ENCODE measurements at regions not wholly inside any gene's neighbourhood (a gene's known extent, or its start where the extent isn't known, plus 50 kb on each side); places are given as distances from the start of the nearest gene placed in this dataset.
"Not testable (repeated sequence)": the region's sequence is repeated elsewhere in the genome, so short reads cannot be mapped to it uniquely, and the experiment has no call there.

DNA sequence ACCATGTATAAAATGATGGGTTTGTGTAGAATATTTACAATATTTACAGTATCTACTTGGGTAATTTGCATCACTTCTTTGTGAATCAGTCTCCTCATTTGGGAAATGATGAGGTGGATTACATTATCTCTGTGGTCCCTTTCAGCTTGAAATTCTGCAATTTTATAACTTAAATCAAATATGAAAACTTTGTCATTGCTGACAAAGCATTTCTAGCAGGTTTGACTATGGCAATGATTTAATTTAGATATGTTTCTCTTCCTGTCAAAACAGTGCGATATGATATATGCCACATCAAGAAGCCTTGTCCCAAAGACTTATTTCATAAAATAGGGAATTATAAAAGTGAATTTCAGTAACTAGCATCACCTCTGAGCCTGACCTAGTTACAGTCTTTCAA is 315.8 kb upstream of the MEIS2 start:
- no peak for DNase-seq (ENCODE audit: low read depth)

DNA sequence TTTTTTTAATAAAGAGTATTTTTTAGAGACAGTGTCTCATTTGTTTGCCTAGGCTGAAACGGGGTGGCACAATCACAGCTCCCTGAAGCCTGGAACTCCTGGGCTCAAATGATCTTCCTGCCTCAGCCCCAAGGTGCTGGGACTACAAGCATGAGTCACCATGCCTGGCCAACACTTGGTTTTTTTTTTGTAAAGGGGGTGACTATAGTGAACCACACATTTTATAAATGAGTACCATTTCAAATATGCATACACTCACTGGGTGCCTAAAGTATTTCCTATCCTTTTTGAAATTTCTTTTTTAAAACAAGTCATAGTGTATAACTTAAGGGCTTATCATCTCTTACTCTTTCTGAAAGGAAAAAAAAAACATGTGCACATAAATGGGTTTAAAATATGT is 325.2 kb upstream of the MEIS2 start:
- DNase-seq (ENCODE audit: low read depth): peak; percentile 76

DNA sequence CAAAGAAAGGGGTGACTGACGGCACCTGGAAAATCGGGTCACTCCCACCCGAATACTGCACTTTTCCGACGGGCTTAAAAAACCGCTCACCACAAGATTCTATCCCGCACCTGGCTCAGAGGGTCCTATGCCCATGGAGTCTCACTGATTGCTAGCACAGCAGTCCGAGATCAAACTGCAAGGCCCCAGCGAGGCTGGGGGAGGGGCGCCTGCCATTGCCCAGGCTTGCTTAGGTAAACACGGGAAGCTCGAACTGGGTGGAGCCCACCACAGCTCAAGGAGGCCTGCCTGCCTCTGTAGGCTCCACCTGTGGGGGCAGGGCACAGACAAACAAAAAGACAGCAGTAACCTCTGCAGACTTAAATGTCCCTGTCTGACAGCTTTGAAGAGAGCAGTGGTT is 327.0 kb upstream of the MEIS2 start:
- not testable (repeated sequence) for DNase-seq (ENCODE audit: low read depth)

DNA sequence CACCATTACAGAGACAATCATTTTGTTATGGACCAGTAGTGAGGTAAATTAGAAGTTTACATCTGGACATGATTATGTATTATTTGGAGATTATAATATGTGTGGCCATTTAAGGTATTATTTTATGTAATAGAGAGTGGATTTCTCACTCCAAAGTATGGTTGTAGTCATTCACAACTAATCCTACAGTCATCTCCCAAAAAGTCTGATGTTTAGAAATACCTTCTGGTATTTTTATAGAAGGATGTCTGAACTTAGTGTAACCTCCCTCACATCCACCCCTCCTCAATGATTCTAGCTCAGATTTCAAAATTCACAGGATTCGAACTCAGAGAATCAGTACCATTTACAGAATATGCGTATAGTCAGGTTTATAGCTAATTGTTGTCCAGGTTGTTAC is 346.6 kb upstream of the MEIS2 start:
- DNase-seq (ENCODE audit: low read depth): no peak

DNA sequence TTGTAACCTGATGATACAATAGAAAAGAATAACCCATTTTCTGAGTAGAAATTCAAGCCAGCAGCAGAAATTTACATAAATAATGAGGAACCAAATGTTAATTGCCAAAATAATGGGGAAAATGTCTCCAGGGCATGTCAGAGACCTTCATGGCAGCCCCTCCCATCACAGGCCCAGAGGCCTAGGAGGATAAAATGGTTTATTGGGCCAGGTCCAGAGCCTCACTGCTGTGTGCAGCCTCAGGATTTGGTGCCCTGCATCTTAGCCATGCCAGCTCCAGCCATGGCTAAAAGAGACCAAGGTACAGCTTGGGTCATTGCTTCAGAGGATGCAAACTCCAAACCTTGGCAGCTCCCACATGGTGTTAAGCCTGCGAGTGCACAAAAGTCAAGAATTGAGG is 352.1 kb upstream of the MEIS2 start:
- no peak for DNase-seq (ENCODE audit: low read depth)

DNA sequence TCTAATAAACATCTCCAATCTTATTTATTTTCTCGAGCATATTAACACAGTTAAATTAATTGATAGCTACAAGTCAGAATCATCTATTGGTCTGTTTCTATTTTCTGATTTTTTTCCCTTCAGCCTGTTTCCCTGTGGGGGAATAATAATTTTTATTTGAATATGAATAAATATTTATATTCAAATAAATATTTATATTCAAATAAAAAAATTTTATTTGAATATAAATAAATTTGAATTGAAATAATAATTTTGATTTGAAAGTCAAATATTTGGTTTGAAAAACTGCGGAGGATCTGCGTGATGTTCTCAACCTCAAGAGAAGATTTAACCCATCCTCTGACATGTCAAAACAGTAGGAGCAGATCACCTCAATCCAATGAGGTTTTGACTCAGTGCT is 380.1 kb upstream of the MEIS2 start:
- DNase-seq (ENCODE audit: low read depth): no peak

DNA sequence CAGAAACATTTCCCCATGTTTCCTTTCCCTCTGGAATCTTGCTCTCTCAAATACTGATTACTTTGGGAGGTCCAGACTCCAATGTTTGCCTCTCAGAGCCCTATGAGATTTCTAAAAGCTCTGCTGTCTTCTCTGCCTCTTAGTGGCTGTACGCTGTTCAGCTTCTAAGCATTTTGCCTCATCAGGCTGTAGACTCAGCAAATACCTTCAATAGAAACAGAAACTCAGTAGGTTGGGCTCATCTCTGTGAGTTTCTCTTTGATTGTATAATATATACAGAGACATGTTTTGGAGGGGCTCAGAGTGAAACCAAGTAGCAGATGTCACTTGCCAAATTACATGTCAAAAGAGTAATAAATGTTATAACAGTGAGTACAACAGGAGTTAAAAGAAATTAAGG is 380.8 kb upstream of the MEIS2 start:
- DNase-seq (ENCODE audit: low read depth): no peak

DNA sequence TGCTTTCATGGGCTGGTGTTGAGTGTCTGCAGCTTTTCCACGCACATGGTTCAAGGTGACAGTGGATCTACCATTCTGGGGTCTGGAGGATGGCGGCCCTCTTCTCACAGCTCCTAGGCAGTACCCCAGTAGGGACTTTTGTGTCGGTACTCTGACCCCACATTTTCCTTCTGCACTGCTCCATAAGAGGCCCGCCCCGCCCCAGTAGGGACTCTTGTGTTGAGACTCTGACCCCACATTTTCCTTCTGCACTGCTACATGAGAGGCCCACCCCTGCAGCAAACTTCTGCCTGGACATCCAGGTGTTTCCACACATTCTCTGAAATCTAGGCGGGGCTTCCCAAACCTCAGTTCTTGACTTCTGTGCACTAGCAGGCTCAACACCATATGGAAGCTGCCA is 383.4 kb upstream of the MEIS2 start:
- DNase-seq (ENCODE audit: low read depth): no peak

DNA sequence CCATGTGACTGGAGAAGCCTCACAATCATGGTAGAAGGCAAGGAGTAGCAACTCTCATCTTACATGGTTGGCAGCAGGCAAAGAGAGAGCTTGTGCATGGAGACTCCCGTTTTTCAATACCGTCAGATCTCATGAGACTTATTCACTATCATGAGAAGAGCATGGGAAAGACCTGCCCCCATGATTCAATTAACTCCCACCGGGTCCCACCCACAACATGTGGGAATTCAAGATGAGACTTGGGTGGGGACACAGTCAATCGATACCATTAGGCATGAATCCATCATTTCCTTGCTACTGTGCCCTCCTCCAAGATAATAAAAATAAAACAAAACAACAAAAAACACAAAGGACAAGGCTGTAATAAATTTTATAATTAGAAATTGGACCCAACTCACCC is 384.7 kb upstream of the MEIS2 start:
- no peak for DNase-seq (ENCODE audit: low read depth)

GRCh38 chr15:37490707-37491106 is 390.4 kb upstream of the MEIS2 start:
- DNase-seq (ENCODE audit: low read depth): no peak

DNA sequence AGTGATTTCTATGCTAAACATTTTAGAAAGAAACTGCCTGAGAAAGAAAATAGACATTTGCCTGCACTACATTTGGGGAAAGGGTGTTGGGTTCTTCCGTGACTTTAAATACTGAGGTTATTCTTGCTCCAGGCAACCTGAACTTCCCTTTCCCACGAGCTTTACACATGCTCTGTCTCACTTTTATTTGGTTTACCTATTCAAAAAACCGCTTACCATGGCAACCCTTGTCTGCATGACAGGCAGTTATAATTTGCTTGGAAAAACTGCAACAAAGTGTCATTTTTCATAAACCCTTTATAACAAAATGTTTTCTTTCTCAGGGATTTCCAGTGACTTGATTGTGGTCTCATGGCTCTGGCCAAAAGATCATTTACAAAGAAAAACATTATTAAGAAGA is 416.3 kb upstream of the MEIS2 start:
- no peak for DNase-seq (ENCODE audit: low read depth)

GRCh38 chr15:37517191-37517895 is 417.0 kb upstream of the MEIS2 start:
- no peak for DNase-seq (ENCODE audit: low read depth)

- DNase-seq (ENCODE audit: low read depth): no peak
These were observed 416.0 kb upstream of the TMCO5A start for GRCh38 chr15:37518436-37518835.

DNA sequence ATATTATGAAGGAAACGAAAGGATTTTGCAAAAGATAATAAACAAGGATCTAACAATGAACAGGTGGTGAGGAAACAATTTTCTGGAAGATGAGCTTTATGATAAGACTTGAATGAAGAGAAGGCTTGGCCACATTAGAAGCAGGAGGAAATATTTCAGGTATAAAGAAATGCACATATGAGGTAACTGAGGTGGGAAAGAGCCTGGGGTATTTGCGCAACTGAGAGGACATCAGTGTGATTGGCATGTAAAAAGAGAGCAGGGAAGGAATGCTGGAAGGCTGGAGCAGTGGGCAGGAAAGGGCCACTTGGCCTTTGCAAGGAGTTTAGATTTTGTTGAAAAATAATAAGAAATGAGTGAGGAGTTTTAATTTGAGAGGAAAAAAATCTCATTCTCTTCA is 414.4 kb upstream of the TMCO5A start:
- no peak for DNase-seq (ENCODE audit: low read depth)

DNA sequence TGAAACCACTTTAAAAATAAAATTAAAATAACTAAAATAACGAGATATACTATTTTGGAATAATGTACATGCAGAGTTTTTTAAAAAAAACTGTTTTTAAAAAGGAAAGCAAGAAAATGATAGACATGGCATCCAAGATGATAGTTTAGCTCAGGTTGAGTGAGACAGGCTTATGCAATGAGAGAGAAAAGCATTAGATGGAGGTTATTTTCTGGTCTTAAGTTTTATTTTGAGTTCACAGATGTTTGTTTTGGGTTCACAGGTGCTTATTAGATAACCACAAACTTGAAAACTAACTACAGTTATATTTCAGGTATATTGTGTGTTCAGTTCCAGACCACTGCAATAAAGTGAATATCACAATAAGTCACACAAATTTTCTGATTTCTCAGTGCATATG is 413.6 kb upstream of the TMCO5A start:
- DNase-seq (ENCODE audit: low read depth): no peak

GRCh38 chr15:37524601-37525000 is 409.8 kb upstream of the TMCO5A start:
- no peak for DNase-seq (ENCODE audit: low read depth)

DNA sequence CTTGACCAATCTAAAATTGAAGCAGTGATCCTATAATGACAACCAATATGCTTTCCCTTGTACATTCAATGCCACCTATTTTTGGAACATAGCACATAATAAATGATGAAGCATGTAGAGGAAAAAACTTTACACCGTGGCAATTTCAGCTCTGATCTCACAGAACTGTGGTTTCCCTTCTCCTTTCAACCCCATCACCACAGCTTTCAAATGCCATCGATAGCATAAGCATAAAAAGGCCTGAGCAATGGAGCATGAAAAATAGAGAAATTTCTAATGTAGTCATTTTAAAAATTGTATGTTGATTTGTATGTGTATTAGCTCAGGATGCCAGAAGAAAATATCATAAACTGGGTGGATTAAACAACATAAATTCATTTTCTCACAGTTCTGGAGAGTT is 406.0 kb upstream of the TMCO5A start:
- DNase-seq (ENCODE audit: low read depth): no peak

DNA sequence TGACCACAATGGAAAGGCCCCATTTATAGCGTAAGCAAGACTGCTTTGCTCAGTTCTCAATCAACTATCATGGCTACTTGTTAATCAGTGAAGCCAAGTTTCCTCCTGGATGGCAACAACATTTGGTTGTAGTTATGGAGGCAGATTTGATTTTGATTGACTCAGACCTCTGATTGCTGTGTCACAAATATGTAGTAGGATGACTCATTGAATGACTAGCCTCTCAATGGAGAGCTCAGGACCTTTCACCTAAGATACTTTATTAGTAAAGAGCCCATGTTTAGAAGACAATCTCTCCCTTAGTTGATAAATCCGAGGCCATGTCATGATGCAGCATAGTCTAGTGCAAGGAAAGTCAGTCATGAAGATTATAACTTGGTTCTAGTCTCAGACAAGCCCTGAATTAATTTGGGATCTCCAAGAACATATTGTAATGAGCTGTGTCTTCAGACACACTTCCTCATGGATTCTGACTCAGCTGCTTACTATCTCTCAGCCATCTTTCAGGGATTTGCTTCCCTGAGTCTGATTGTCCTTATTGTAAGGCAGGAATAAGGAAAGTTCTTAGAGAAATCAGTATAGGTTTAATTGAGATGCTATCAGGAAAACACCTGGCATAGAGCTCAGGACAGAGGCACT is 397.4 kb upstream of the TMCO5A start:
- DNase-seq (ENCODE audit: low read depth): peak; percentile 91

GRCh38 chr15:37537802-37538201 is 396.6 kb upstream of the TMCO5A start:
- peak; percentile 11 for DNase-seq (ENCODE audit: low read depth)

- DNase-seq (ENCODE audit: low read depth): no peak
These were observed 386.3 kb upstream of the TMCO5A start for GRCh38 chr15:37548116-37548515.

GRCh38 chr15:37550360-37551024 is 383.9 kb upstream of the TMCO5A start:
- no peak for DNase-seq (ENCODE audit: low read depth)

GRCh38 chr15:37572401-37572800 is 362.0 kb upstream of the TMCO5A start:
- no peak for DNase-seq (ENCODE audit: low read depth)

- DNase-seq (ENCODE audit: low read depth): no peak
These were observed 359.5 kb upstream of the TMCO5A start for GRCh38 chr15:37574985-37575384.

DNA sequence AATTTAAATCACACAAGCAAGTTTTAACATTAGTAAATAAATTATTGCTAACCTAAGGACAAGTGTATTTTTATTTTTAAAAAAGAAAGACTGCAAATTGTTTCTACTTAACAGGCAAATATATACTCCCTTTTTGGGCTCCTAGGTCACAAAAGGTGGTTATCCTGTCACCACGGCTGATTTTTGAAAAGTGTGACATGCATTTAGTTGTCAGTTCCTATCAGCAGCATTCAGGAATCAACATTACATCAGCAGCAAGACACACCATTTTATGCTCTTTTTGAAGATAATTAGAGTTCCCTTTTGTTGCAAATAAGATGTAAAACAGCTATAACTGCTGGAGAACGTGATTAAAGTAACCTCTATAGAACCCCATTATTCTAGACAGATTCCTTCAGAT is 357.5 kb upstream of the TMCO5A start:
- no peak for DNase-seq (ENCODE audit: low read depth)

Data from HS-5 (cell line).